ENCODE measurements at regions not wholly inside any gene's neighbourhood (a gene's known extent, or its start where the extent isn't known, plus 50 kb on each side); places are given as distances from the start of the nearest gene placed in this dataset.
"Not testable (repeated sequence)": the region's sequence is repeated elsewhere in the genome, so short reads cannot be mapped to it uniquely, and the experiment has no call there.

DNA sequence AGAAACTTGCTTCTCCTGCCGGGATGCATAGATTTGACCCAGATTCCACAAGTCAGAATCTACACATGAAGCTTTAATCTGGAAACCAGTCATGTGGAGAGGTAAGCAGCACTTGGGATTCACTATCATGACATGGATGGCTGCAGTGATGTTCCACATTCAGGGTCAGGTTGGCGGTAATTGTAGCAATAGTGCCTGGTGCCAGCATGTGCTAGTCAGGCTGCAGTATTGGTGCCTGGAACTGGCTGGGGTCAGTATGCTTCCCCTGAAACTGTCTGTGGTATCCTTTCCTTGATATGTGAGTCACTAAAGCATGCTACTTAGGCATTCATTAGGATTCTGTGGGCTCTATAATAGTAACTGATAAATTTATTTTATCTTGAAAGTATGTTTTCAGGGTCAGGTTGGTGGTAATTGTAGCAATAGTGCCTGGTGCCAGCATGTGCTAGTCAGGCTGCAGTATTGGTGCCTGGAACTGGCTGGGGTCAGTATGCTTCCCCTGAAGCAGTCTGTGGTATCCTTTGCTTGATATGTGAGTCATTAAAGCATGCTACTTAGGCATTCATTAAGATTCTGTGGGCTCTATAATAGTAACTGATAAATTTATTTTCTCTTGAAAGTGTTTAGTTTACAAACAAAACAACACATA is 1439.2 kb downstream of the ZPLD1 start:
- no peak for DNase-seq (ENCODE audit: low read depth in 2 of 2)

- DNase-seq (ENCODE audit: low read depth in 2 of 2), result not testable (repeated sequence)
Observed at GRCh38 chr3:103881809-103882208, 1447.0 kb downstream of the ZPLD1 start.

GRCh38 chr3:103889675-103890074 is 1454.9 kb downstream of the ZPLD1 start:
- DNase-seq (ENCODE audit: low read depth in 2 of 2), result no peak

DNA sequence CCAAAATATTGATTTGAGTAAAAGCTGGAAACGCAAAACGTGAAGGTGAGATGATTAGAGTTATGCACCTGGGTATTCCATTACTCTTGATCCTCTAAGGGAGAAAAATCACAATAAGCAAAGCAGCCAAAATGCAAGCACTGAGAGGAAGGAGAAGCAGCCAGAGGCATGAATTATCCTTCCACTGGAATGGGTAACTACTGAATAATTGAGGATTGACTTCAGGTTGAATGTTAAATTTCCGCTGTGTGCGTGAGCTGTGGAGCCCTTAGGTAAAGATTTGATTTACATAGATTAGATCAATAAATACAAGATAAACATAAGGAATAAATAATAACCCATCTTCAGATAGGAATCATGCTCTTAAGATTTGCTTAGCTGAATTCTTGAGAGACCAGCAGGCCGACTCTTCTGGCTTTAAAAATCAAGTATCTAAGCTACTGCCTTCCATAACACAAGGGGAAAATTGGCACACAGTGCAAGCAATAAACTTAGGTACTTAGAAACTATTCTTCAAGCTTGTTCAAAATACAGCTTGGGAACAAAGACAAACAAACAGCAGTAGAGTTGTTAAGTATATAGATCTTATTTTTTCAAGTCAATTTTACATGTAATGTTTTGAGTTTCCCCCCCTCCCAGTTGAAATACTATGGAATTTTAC is 1459.5 kb downstream of the ZPLD1 start:
- DNase-seq (ENCODE audit: low read depth in 2 of 2), result no peak

DNA sequence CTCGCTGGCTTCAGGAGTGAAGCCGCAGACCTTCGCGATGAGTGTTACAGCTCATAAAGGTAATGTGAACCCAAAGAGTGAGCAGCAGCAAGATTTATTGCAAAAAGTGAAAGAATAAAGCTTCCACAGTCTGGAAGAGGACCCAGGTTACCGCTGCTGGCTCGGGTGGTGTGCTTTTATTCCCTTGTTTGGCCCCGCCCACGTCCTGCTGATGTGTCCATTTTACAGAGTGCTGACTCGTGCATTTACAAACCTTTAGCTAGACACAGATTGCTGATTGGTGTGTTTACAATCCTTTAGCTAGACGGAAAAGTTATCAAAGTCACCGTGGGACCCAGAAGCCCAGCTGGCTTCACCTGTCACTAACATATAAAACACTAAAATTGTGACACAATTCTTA is 1464.5 kb downstream of the ZPLD1 start:
- no peak for DNase-seq (ENCODE audit: low read depth in 2 of 2)

DNA sequence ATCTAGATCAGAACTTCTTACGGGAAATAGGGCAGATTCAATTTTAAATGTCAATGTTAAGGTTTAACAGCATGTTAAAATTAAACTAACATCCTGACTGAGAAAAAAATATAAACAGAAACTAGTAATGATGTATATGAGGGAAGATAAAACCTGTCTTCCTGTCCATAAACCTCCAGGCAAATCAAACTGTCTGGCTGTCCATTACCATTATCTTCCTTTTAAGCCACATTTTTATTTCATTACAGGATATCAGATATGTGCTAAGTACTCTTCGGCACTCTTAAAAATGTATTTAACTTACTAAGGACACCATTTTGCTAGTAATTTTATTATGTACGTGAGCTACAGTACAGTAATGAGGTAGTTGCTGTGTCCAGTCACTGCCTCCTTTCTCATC is 1461.7 kb upstream of the ALCAM start:
- DNase-seq (ENCODE audit: low read depth in 2 of 2), result no peak

- DNase-seq (ENCODE audit: low read depth in 2 of 2), result no peak
Observed at GRCh38 chr3:103906304-103906703, 1460.4 kb upstream of the ALCAM start.

GRCh38 chr3:103906808-103907207 is 1459.9 kb upstream of the ALCAM start:
- no peak for DNase-seq (ENCODE audit: low read depth in 2 of 2)

- DNase-seq (ENCODE audit: low read depth in 2 of 2), result no peak
Observed at GRCh38 chr3:103907567-103907966, 1459.1 kb upstream of the ALCAM start.

DNA sequence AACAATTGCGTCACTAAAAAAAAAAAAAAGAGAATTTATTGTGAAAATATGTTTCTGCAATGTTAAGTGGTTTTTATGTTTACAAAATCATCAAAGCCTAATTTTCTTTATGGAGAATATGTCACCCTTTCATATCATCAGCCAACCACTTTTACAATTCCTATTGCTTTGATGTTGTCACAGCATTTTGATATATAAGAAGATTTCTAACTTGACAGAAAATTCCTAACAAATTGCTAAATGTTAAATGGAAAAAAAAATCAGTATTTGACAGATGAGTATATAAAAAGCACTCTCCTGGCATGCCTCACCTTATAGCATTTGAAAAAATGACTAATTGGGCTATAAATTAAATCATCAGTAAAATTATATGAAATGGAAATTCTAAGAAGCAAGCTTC is 1457.3 kb upstream of the ALCAM start:
- DNase-seq (ENCODE audit: low read depth in 2 of 2), result no peak

DNA sequence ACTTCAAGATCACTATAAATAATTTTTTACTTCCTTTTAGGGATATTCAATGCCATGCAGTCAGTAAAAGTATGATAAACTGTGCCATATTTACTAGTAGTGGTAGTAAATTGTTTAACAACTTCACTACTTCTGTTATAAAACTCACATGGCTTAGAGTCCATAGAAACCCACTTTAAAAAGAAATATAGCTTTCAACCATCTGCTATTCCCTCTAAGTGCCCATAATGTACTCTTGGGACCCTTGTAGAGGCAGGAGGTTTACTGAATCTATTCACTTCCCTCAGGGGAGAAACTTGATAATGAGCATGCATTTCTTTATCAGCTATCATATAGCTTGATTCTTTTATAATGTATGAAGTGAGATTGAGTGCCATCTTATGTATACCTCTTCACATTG is 1448.4 kb upstream of the ALCAM start:
- no peak for DNase-seq (ENCODE audit: low read depth in 2 of 2)

- DNase-seq (ENCODE audit: low read depth in 2 of 2), result no peak
Observed at GRCh38 chr3:103919327-103919726, 1447.4 kb upstream of the ALCAM start.

DNA sequence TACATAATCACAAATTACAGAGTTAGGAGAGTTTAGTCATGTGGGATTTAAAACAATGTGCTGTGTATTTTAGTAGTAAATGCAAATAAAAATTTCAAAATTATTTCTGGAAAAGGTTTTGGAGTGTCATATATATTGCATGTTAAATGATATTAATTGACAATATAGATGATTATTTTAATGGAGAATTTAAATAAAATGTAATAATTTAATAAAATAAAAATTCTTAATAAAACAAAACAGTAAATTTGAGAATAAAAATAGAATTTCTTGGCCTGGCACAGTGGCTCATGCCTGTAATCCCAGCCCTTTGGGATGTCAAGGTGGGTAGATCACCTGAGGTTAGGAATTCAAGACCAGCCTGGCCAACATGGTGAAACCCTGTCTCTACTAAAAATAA is 1442.8 kb upstream of the ALCAM start:
- no peak for DNase-seq (ENCODE audit: low read depth in 2 of 2)

DNA sequence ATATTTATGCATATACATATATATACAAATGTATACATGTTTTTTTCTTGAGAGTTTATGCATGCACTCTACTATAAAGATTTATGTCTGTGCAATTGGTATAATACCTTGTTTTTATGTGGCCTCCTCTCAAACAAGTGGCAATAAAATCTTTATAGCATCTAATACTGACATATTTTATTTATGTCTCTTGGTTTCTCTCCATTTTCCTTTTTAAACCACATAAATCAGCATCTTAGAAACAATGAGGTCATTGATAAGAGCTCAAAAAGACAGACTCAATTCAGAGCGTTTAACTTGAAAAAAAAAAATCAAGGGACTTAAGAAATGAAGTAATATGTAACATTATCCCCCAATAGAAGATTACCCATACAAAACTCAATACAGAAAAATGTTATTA is 1442.2 kb upstream of the ALCAM start:
- no peak for DNase-seq (ENCODE audit: low read depth in 2 of 2)

DNA sequence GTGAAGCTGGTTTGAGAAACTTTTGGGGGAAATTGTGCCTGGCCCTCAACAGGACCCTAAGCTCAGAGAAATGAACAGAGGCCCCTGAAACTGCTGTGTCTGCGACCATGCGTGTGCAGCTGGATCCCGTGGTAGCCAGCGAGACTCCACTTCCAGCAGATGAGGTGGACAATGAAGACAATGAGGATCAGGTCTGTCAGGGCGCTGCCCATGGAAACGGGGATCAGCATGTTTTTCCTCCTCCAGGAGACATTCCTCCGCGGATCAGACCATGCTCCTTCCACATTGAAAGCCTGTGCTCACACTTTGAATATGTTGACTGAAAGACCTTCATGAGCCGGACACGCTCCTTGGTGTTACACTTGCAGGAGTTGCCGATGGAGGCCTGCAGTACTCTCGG is 1439.8 kb upstream of the ALCAM start:
- no peak for DNase-seq (ENCODE audit: low read depth in 2 of 2)

DNA sequence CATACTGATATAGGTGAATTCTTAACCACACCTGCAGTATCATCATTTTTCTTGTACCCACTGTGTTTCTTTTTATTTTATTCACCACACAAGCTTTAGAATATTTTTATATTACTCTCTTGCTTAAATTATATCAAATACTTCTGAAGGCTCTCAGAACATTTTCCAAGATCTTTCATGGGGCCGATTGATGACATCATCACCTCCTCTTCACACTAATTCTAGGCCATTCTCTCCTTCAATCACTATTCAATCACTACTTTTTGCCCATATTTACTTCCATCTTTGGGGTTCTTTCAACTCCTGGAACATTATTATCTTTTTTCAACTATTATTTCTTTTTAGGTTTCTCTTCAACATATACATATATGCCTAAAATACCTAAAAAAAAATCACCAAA is 1438.8 kb upstream of the ALCAM start:
- no peak for DNase-seq (ENCODE audit: low read depth in 2 of 2)

- DNase-seq (ENCODE audit: low read depth in 2 of 2), result no peak
Observed at GRCh38 chr3:103937094-103937493, 1429.6 kb upstream of the ALCAM start.

DNA sequence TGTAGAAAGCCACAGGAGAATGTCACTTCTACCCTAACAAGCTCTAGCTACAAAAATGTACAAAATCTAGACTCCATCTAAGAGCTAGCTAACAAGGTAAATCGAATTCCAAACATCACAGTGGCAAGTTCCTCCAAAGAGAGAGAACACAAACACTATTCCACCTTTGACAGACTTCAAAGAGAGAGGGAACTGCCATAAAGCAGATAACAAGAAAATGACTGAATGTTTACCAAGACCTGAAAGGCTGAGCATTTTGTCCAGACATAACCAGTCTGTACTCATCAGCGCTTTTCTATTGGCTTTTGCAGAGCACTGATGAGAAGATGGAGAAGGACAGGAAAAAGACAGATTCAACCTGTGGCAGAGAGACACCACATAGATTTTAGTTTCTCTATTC is 1419.6 kb upstream of the ALCAM start:
- no peak for DNase-seq (ENCODE audit: low read depth in 2 of 2)

GRCh38 chr3:103949693-103950092 is 1417.0 kb upstream of the ALCAM start:
- DNase-seq (ENCODE audit: low read depth in 2 of 2), result no peak

GRCh38 chr3:103950676-103951075 is 1416.0 kb upstream of the ALCAM start:
- DNase-seq (ENCODE audit: low read depth in 2 of 2), result no peak

- no peak for DNase-seq (ENCODE audit: low read depth in 2 of 2)
Observed at GRCh38 chr3:103953796-103954195, 1412.9 kb upstream of the ALCAM start.

- DNase-seq (ENCODE audit: low read depth in 2 of 2), result no peak
Observed at GRCh38 chr3:103960819-103961218, 1405.9 kb upstream of the ALCAM start.

GRCh38 chr3:103963599-103963998 is 1403.1 kb upstream of the ALCAM start:
- no peak for DNase-seq (ENCODE audit: low read depth in 2 of 2)

- no peak for DNase-seq (ENCODE audit: low read depth in 2 of 2)
Observed at GRCh38 chr3:103965764-103966163, 1400.9 kb upstream of the ALCAM start.

All from lung microvascular endothelial cell (primary cell).